ENCODE measurements at regions not wholly inside any gene's neighbourhood (a gene's known extent, or its start where the extent isn't known, plus 50 kb on each side); places are given as distances from the start of the nearest gene placed in this dataset.

DNA sequence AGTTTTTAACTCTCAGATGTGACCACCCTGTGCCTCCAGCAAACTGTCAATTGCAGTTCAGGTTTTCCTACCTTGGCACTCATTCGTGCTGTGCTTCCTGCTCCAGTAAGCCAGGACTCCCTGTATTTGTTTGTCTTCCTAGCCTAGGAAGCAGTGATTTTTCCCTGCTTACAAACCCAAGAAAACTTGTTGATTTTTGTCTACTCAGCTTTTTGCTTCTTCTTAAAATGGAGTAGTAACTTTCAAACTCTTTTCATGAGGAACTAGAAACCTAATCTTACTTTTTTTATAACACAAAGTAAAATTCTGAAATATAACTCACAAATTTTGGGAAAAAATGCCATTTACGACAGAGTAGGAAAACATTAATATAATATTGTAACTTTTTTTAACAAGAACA is 150.6 kb upstream of the TMEFF2 start:
- Histone ChIP-seq H3K9me3 (ENCODE audit: control insufficient read depth, insufficient read depth, low read length) (peaks cover 3% of the 10 kb centered on the region), H3K4me1 (ENCODE audit: control insufficient read depth, insufficient read depth, low read length) (no peaks in the 10 kb centered on the region)
- 91% methylated on average over 1 of the region's 2 CpGs for WGBS (ENCODE audit: insufficient coverage)

DNA sequence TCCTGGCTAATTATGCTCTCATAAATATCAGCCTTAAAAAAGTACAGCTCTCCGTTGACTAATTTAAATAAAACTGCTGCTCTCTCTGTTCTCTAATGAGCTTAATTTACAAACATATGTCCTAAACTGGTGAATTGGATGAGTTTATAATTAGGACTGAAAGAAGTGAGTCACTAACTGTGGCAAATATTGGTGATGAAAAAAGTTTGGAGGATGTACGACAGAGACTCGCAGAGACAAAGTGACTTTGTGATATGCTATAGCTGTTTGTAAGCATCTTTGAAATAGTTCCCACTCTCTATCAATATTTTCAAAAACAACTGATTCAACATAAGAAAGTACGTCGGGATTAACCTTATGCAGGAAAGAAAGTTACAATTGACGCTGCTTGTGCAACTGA is 138.9 kb upstream of the TMEFF2 start:
- H3K4me1 ChIP-seq (ENCODE audit: control insufficient read depth, insufficient read depth, low read length): no peaks in the 10 kb centered on the region
- H3K27me3 ChIP-seq (ENCODE audit: control insufficient read depth, insufficient read depth, low read length): no peaks in the 10 kb centered on the region
- H3K9me3 ChIP-seq (ENCODE audit: control insufficient read depth, insufficient read depth, low read length): no peaks in the 10 kb centered on the region
- no peaks in the 10 kb centered on the region for H3K36me3 ChIP-seq (ENCODE audit: control insufficient read depth, insufficient read depth, low read length)
- DNase-seq (ENCODE audit: low read depth in 4 of 6, low spot score in 6 of 6): peak in 1 of 6 donors; percentile 67
- WGBS (ENCODE audit: insufficient coverage): 93% methylated on average over 3 of the region's 6 CpGs
- H3K27ac ChIP-seq (ENCODE audit: low read depth, low read length): no peak overlapping the region
- H3K4me3 ChIP-seq (ENCODE audit: low read depth, low read length): no peak overlapping the region

More for the DNA sequence above, 150.6 kb upstream of the TMEFF2 start:
- no peak overlapping the region for H3K4me3 ChIP-seq (ENCODE audit: low read depth, low read length)
- H3K36me3 ChIP-seq (ENCODE audit: control insufficient read depth, insufficient read depth, low read length): no peaks in the 10 kb centered on the region
- H3K27ac ChIP-seq (ENCODE audit: low read depth, low read length): no peak overlapping the region
- no peaks in the 10 kb centered on the region for H3K27me3 ChIP-seq (ENCODE audit: control insufficient read depth, insufficient read depth, low read length)
- DNase-seq (ENCODE audit: low read depth in 4 of 6, low spot score in 6 of 6): no peak

DNA sequence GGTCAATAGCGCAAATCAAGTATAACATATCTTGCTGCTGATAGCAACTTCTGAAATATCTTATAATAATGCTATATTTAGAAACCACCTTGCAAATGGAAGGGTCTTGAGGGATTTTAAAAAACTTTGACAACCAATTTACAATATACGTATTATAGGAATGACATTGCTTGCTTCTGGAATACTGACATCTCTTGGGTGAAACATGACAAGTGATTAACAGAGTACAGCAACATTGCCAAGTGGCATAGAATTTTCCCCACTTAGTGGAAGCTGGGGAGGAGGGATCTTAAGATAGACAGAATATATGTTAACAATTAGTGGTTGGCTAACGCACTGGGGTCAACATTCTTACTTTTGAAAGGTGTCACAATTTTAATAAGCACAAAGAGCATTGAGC is 133.6 kb upstream of the TMEFF2 start:
- H3K27me3 ChIP-seq (ENCODE audit: control insufficient read depth, insufficient read depth, low read length): no peaks in the 10 kb centered on the region
- H3K27ac ChIP-seq (ENCODE audit: low read depth, low read length): no peak overlapping the region
- H3K36me3 ChIP-seq (ENCODE audit: control insufficient read depth, insufficient read depth, low read length): no peaks in the 10 kb centered on the region
- H3K4me3 ChIP-seq (ENCODE audit: low read depth, low read length): no peak overlapping the region
- no CpG with 5 or more reads among the region's 3 CpGs for WGBS (ENCODE audit: insufficient coverage)
- no peaks in the 10 kb centered on the region for H3K4me1 ChIP-seq (ENCODE audit: control insufficient read depth, insufficient read depth, low read length)
- no peaks in the 10 kb centered on the region for H3K9me3 ChIP-seq (ENCODE audit: control insufficient read depth, insufficient read depth, low read length)
- DNase-seq (ENCODE audit: low read depth in 4 of 6, low spot score in 6 of 6): no peak

GRCh38 chr2:192327576-192327975 is 132.8 kb upstream of the TMEFF2 start:
- H3K4me3 ChIP-seq (ENCODE audit: low read depth, low read length): no peak overlapping the region
- no peak overlapping the region for H3K27ac ChIP-seq (ENCODE audit: low read depth, low read length)
- WGBS (ENCODE audit: insufficient coverage): no CpG with 5 or more reads among the region's 1 CpG
- no peaks in the 10 kb centered on the region for H3K36me3 ChIP-seq (ENCODE audit: control insufficient read depth, insufficient read depth, low read length)
- no peaks in the 10 kb centered on the region for H3K9me3 ChIP-seq (ENCODE audit: control insufficient read depth, insufficient read depth, low read length)
- H3K27me3 ChIP-seq (ENCODE audit: control insufficient read depth, insufficient read depth, low read length): no peaks in the 10 kb centered on the region
- H3K4me1 ChIP-seq (ENCODE audit: control insufficient read depth, insufficient read depth, low read length): no peaks in the 10 kb centered on the region
- DNase-seq (ENCODE audit: low read depth in 4 of 6, low spot score in 6 of 6): no peak

- no CpG with 5 or more reads among the region's 3 CpGs for WGBS (ENCODE audit: insufficient coverage)
- Histone ChIP-seq H3K4me3 (ENCODE audit: low read depth, low read length) (no peak overlapping the region), H3K27me3 (ENCODE audit: control insufficient read depth, insufficient read depth, low read length) (no peaks in the 10 kb centered on the region), H3K27ac (ENCODE audit: low read depth, low read length) (no peak overlapping the region), H3K9me3 (ENCODE audit: control insufficient read depth, insufficient read depth, low read length) (no peaks in the 10 kb centered on the region), H3K36me3 (ENCODE audit: control insufficient read depth, insufficient read depth, low read length) (no peaks in the 10 kb centered on the region), H3K4me1 (ENCODE audit: control insufficient read depth, insufficient read depth, low read length) (no peaks in the 10 kb centered on the region)
- DNase-seq (ENCODE audit: low read depth in 4 of 6, low spot score in 6 of 6): no peak
Measured at GRCh38 chr2:192315543-192315942, 120.8 kb upstream of the TMEFF2 start.

- Histone ChIP-seq H3K27me3 (ENCODE audit: control insufficient read depth, insufficient read depth, low read length) (no peaks in the 10 kb centered on the region), H3K36me3 (ENCODE audit: control insufficient read depth, insufficient read depth, low read length) (no peaks in the 10 kb centered on the region), H3K4me1 (ENCODE audit: control insufficient read depth, insufficient read depth, low read length) (no peaks in the 10 kb centered on the region), H3K9me3 (ENCODE audit: control insufficient read depth, insufficient read depth, low read length) (no peaks in the 10 kb centered on the region), H3K4me3 (ENCODE audit: low read depth, low read length) (no peak overlapping the region), H3K27ac (ENCODE audit: low read depth, low read length) (no peak overlapping the region)
- WGBS (ENCODE audit: insufficient coverage): 92% methylated on average over 26 of the region's 26 CpGs
- DNase-seq (ENCODE audit: low read depth in 4 of 6, low spot score in 6 of 6): no peak
Measured at GRCh38 chr2:192314800-192315481, 120.2 kb upstream of the TMEFF2 start.

- H3K4me1 ChIP-seq (ENCODE audit: control insufficient read depth, insufficient read depth, low read length): no peaks in the 10 kb centered on the region
- no peak overlapping the region for H3K27ac ChIP-seq (ENCODE audit: low read depth, low read length)
- WGBS (ENCODE audit: insufficient coverage): 95% methylated on average over 8 of the region's 8 CpGs
- H3K9me3 ChIP-seq (ENCODE audit: control insufficient read depth, insufficient read depth, low read length): no peaks in the 10 kb centered on the region
- no peak for DNase-seq (ENCODE audit: low read depth in 4 of 6, low spot score in 6 of 6)
- H3K36me3 ChIP-seq (ENCODE audit: control insufficient read depth, insufficient read depth, low read length): no peaks in the 10 kb centered on the region
- H3K27me3 ChIP-seq (ENCODE audit: control insufficient read depth, insufficient read depth, low read length): no peaks in the 10 kb centered on the region
- H3K4me3 ChIP-seq (ENCODE audit: low read depth, low read length): no peak overlapping the region
Measured at GRCh38 chr2:192313773-192314172, 119.0 kb upstream of the TMEFF2 start.

DNA sequence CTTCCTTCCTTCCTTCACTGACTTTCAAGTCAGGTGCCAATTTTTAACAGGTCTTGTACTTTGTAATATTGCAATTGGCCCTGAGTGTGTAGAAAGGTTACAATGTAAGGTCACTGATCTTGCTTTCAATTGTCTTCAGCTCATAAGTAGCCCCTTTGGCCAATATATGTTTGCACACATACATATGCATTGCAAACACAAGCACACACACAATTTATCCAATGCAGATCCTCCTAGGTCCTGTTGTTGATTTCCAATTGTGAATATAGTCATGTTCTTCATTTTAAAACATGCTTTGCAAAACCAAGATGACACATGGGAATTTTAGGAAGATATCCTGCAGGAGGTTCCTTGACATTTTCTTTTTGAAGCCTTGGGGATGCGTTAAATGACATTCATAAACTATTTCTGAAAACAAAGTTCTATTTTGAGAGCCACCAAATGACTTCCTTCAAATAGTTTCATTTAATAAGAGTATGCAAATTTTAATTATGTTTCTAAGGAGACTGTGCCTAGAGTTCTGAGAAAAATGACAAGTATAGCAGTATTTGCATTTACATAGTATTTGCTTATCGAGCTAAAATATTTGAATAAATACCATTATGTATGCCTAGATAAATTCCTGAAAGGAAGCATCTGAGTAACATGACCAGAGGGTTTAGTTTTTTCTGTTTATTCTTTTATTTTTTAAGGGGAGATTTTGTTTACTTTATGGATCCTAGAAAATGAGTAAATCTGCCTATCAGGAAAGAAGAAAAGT is 117.1 kb upstream of the TMEFF2 start:
- Histone ChIP-seq H3K4me3 (ENCODE audit: low read depth, low read length) (no peak overlapping the region), H3K36me3 (ENCODE audit: control insufficient read depth, insufficient read depth, low read length) (no peaks in the 10 kb centered on the region), H3K27ac (ENCODE audit: low read depth, low read length) (no peak overlapping the region), H3K4me1 (ENCODE audit: control insufficient read depth, insufficient read depth, low read length) (no peaks in the 10 kb centered on the region), H3K9me3 (ENCODE audit: control insufficient read depth, insufficient read depth, low read length) (no peaks in the 10 kb centered on the region), H3K27me3 (ENCODE audit: control insufficient read depth, insufficient read depth, low read length) (no peaks in the 10 kb centered on the region)
- no peak for DNase-seq (ENCODE audit: low read depth in 4 of 6, low spot score in 6 of 6)
- WGBS (ENCODE audit: insufficient coverage): no CpG with 5 or more reads among the region's 2 CpGs

DNA sequence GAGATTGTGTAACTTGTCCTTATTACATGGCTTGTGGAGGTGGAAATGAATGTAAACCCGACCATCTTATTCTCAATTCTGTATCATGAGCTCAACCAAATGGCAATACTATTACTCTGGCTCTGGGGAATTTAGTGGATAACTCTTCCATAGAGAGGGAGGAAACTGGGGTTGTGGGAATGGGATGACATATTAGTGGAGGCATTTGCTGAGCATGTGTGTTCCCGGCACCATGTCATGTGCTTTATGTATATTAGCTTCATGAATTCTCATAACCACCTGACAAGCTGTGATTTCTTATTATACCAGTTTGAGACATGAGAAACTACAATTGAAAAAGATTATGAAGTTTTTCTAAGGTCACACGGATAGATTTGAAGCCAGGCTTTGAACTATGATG is 112.8 kb upstream of the TMEFF2 start:
- Histone ChIP-seq H3K27me3 (ENCODE audit: control insufficient read depth, insufficient read depth, low read length) (no peaks in the 10 kb centered on the region), H3K9me3 (ENCODE audit: control insufficient read depth, insufficient read depth, low read length) (no peaks in the 10 kb centered on the region), H3K36me3 (ENCODE audit: control insufficient read depth, insufficient read depth, low read length) (no peaks in the 10 kb centered on the region), H3K27ac (ENCODE audit: low read depth, low read length) (no peak overlapping the region), H3K4me3 (ENCODE audit: low read depth, low read length) (no peak overlapping the region), H3K4me1 (ENCODE audit: control insufficient read depth, insufficient read depth, low read length) (no peaks in the 10 kb centered on the region)
- 67% methylated on average over 1 of the region's 3 CpGs for WGBS (ENCODE audit: insufficient coverage)
- no peak for DNase-seq (ENCODE audit: low read depth in 4 of 6, low spot score in 6 of 6)

GRCh38 chr2:192298664-192299063 is 103.9 kb upstream of the TMEFF2 start:
- Histone ChIP-seq H3K36me3 (ENCODE audit: control insufficient read depth, insufficient read depth, low read length) (no peaks in the 10 kb centered on the region), H3K4me1 (ENCODE audit: control insufficient read depth, insufficient read depth, low read length) (no peaks in the 10 kb centered on the region), H3K4me3 (ENCODE audit: low read depth, low read length) (no peak overlapping the region), H3K27ac (ENCODE audit: low read depth, low read length) (no peak overlapping the region), H3K9me3 (ENCODE audit: control insufficient read depth, insufficient read depth, low read length) (no peaks in the 10 kb centered on the region), H3K27me3 (ENCODE audit: control insufficient read depth, insufficient read depth, low read length) (no peaks in the 10 kb centered on the region)
- no peak for DNase-seq (ENCODE audit: low read depth in 4 of 6, low spot score in 6 of 6)
- WGBS (ENCODE audit: insufficient coverage): 20% methylated on average over 1 of the region's 3 CpGs

Data from spinal cord (tissue), 9 donors.